Neural progenitor cell (in vitro differentiated cells): ENCODE measurements at regions not wholly inside any gene's neighbourhood (a gene's known extent, or its start where the extent isn't known, plus 50 kb on each side); places are given as distances from the start of the nearest gene placed in this dataset.
"Not testable (repeated sequence)": the region's sequence is repeated elsewhere in the genome, so short reads cannot be mapped to it uniquely, and the experiment has no call there.

ENCODE experiments used
- DNase-seq: peaks from one replicate; pipeline ENCODE4 v3.0.0-alpha.2; 2016; ENCODE audit warnings: low spot score
- H2AFZ ChIP-seq: fragments of 200-600 bp; sonication (generic); replicated peaks from 2 replicates; pipeline ENCODE4 v1.6.1; 2016; ENCODE audit warnings: antibody characterized with exemption
- H3F3A ChIP-seq: fragments of 200-600 bp; sonication (generic); 2 replicates; pipeline ENCODE4 v1.6.1; 2016; ENCODE audit warnings: antibody characterized with exemption, low read depth
- H3K27ac ChIP-seq: fragments of 200-600 bp; sonication (generic); 2 replicates; pipeline ENCODE4 v1.5.1; 2016; ENCODE audit warnings: mild to moderate bottlenecking
- H3K27me3 ChIP-seq: fragments of 200-600 bp; sonication (generic); 2 replicates; pipeline ENCODE4 v1.6.1; 2016; ENCODE audit warnings: mild to moderate bottlenecking, moderate library complexity
- H3K36me3 ChIP-seq: fragments of 200-600 bp; sonication (generic); 2 replicates; pipeline ENCODE4 v1.5.1; 2016
- H3K4me1 ChIP-seq: fragments of 200-600 bp; sonication (generic); 2 replicates; pipeline ENCODE4 v1.6.1; 2016; ENCODE audit warnings: mixed run types
- H3K4me2 ChIP-seq: fragments of 200-600 bp; sonication (generic); 2 replicates; pipeline ENCODE4 v1.6.1; 2016
- H3K4me3 ChIP-seq: fragments of 200-600 bp; sonication (generic); 2 replicates; pipeline ENCODE4 v1.5.1; 2016
- H3K79me2 ChIP-seq: fragments of 200-600 bp; sonication (generic); 2 replicates; pipeline ENCODE4 v1.6.1; 2016; ENCODE audit warnings: low read depth
- H3K9ac ChIP-seq: fragments of 200-600 bp; sonication (generic); 2 replicates; pipeline ENCODE4 v1.6.1; 2016
- H3K9me3 ChIP-seq: fragments of 200-600 bp; sonication (generic); 2 replicates; pipeline ENCODE4 v1.5.1; 2016; ENCODE audit warnings: low read depth
- H4K20me1 ChIP-seq: fragments of 200-600 bp; sonication (generic); 2 replicates; pipeline ENCODE4 v1.6.1; 2016; ENCODE audit warnings: low read depth
- H3K27ac Mint-ChIP-seq: 3 replicates; pipeline ENCODE4 v1.8.0; 2021; ENCODE audit warnings: mixed read lengths
- H3K27me3 Mint-ChIP-seq: 2 replicates; pipeline ENCODE4 v1.8.0; 2022; ENCODE audit warnings: low read depth, mild to moderate bottlenecking, inconsistent platforms, moderate library complexity, mixed read lengths; ENCODE audit not compliant: insufficient read depth
- H3K36me3 Mint-ChIP-seq: 3 replicates; pipeline ENCODE4 v1.8.0; 2021; ENCODE audit warnings: mixed read lengths
- H3K4me1 Mint-ChIP-seq: 3 replicates; pipeline ENCODE4 v1.8.0; 2021; ENCODE audit warnings: mixed read lengths
- H3K4me3 Mint-ChIP-seq: 3 replicates; pipeline ENCODE4 v1.8.0; 2021; ENCODE audit warnings: mild to moderate bottlenecking, moderate library complexity, mixed read lengths
- H3K9me3 Mint-ChIP-seq: 3 replicates; pipeline ENCODE4 v1.8.0; 2020; ENCODE audit warnings: mixed read lengths
- EZH2 ChIP-seq: fragments of 200-600 bp; sonication (generic); IDR thresholded peaks from 2 replicates; pipeline ENCODE4 v1.6.1; 2017; ENCODE audit warnings: antibody characterized with exemption, mild to moderate bottlenecking, moderate library complexity
- EZH2phosphoT487 ChIP-seq: fragments of 200-600 bp; sonication (generic); IDR thresholded peaks from 2 replicates; pipeline ENCODE4 v1.6.1; 2017; ENCODE audit warnings: antibody characterized with exemption
- TF ChIP-seq, protein P1 (sequence below): fragments of 200-600 bp; sonication (generic); IDR thresholded peaks from 2 replicates; pipeline ENCODE4 v1.5.1; 2017; ENCODE audit warnings: antibody characterized with exemption, mild to moderate bottlenecking

DNA sequence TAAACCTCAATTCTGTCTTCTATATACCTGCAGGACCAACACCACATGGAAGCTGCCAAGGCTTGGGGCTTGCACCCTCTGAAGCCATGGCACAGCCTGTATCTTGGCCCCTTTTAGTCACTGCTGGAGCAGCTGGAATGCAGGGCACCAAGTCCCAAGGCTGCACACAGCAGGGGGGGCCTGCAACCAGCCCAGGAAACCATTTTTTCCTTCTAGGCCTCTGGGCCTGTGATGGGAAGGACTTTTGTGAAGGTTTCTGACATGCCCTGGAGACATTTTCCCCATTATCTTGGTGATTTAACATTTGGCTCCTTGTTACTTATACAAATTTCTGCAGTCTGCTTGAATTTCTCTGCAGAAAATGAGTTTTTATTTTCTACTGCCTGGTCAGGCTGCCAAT, 123.2 kb upstream of the PCGF5 start:
- H3K4me2 ChIP-seq = no peak overlapping the region
- H3K27ac ChIP-seq = no peak overlapping the region
- no peaks in the 10 kb centered on the region for H4K20me1 ChIP-seq
- H3K4me3 Mint-ChIP-seq = no peak overlapping the region
- H2AFZ ChIP-seq = no peak overlapping the region
- H3K27me3 Mint-ChIP-seq = peaks cover 2% of the 10 kb centered on the region
- H3K36me3 Mint-ChIP-seq = peaks cover 6% of the 10 kb centered on the region
- TF ChIP-seq, protein P1, sequence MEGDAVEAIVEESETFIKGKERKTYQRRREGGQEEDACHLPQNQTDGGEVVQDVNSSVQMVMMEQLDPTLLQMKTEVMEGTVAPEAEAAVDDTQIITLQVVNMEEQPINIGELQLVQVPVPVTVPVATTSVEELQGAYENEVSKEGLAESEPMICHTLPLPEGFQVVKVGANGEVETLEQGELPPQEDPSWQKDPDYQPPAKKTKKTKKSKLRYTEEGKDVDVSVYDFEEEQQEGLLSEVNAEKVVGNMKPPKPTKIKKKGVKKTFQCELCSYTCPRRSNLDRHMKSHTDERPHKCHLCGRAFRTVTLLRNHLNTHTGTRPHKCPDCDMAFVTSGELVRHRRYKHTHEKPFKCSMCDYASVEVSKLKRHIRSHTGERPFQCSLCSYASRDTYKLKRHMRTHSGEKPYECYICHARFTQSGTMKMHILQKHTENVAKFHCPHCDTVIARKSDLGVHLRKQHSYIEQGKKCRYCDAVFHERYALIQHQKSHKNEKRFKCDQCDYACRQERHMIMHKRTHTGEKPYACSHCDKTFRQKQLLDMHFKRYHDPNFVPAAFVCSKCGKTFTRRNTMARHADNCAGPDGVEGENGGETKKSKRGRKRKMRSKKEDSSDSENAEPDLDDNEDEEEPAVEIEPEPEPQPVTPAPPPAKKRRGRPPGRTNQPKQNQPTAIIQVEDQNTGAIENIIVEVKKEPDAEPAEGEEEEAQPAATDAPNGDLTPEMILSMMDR = no peak
- TF ChIP-seq EZH2phosphoT487 (no peak), EZH2 (no peak)
- no peak overlapping the region for H3K9ac ChIP-seq
- peaks cover 40% of the 10 kb centered on the region for H3K9me3 Mint-ChIP-seq
- no peaks in the 10 kb centered on the region for H3K4me1 ChIP-seq
- H3F3A ChIP-seq = no peaks in the 10 kb centered on the region
- peaks cover 12% of the 10 kb centered on the region for H3K9me3 ChIP-seq
- no peak overlapping the region for H3K4me3 ChIP-seq
- no peak for DNase-seq
- H3K27me3 ChIP-seq = no peaks in the 10 kb centered on the region
- H3K79me2 ChIP-seq = no peaks in the 10 kb centered on the region
- H3K4me1 Mint-ChIP-seq = peaks cover under 1% of the 10 kb centered on the region
- no peaks in the 10 kb centered on the region for H3K36me3 ChIP-seq
- no peak overlapping the region for H3K27ac Mint-ChIP-seq

DNA sequence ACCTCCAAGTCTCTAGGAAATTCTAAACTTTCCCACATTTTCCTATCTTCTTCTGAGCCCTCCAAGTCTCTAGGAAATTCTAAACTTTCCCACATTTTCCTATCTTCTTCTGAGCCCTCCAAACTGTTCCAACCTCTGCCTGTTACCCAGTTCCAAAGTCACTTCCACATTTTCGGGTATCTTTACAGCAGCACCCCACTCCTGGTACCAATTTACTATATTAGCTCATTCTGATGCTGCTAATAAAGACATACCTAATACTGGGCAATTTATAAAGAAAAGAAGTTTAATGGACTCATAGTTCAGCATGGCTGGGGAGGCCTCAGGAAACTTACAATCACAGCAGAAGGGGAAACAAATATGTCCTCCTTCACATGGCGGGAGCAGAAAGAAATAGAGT, 122.4 kb upstream of the PCGF5 start:
- H3K9me3 Mint-ChIP-seq = peaks cover 39% of the 10 kb centered on the region
- H3F3A ChIP-seq, H3K36me3 ChIP-seq, DNase-seq, H3K4me3 ChIP-seq, H3K4me1 ChIP-seq, H3K27me3 ChIP-seq, H3K4me1 Mint-ChIP-seq, H3K27me3 Mint-ChIP-seq, H3K27ac ChIP-seq, H4K20me1 ChIP-seq, H3K4me2 ChIP-seq, H2AFZ ChIP-seq, H3K4me3 Mint-ChIP-seq, H3K36me3 Mint-ChIP-seq, H3K27ac Mint-ChIP-seq, H3K9ac ChIP-seq, H3K79me2 ChIP-seq: not testable (repeated sequence)
- H3K9me3 ChIP-seq = peaks cover 12% of the 10 kb centered on the region

DNA sequence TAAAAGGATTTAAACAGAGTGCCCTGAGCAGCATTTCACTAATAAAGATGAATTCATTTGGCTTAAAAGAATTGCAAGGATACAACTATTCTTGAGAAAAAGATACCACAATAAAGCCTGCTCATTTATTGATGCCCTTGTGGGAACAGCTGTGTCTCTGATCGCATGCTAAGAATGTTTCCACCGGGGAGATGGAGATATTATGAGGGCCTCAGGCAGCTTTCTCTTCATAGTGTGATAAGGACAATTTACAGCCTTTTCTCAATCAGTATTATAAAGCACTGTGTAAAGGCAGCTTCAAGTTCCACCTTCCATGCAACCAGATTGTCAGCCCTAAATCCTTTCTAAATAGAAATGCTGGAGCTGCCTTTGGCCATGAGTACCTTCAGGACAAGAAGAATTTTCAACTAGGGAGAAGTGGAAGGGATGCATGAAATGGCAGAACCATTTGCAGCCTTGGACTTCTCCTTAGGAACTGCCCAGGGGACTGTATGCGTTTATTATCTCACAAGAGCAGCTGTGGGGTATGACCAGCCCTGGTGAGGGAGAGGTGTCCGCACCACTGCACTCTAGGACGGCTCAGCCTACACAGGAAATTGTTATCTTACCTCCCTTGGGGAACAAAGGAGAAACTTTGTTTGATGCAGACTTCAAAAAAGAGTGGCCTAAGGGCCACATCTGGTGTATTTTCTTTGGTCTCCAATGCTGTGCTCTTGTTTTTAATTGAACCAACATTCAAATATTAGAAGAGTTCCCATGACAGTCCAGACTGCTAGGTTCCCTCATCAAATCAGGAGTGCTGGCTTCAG, 116.9 kb upstream of the PCGF5 start:
- TF ChIP-seq EZH2phosphoT487 (no peak), EZH2 (no peak)
- TF ChIP-seq, protein P1 = no peak
- Histone ChIP-seq H3K36me3 (no peaks in the 10 kb centered on the region), H3F3A (no peaks in the 10 kb centered on the region), H4K20me1 (no peaks in the 10 kb centered on the region), H3K79me2 (no peaks in the 10 kb centered on the region), H3K9ac (no peak overlapping the region), H3K9me3 (no peaks in the 10 kb centered on the region), H3K4me2 (no peak overlapping the region), H3K4me1 (peaks cover 4% of the 10 kb centered on the region), H3K27me3 (no peaks in the 10 kb centered on the region), H3K4me3 (no peak overlapping the region), H3K27ac (no peak overlapping the region), H2AFZ (no peak overlapping the region)
- peaks cover 2% of the 10 kb centered on the region for H3K36me3 Mint-ChIP-seq
- H3K4me1 Mint-ChIP-seq = peaks cover 29% of the 10 kb centered on the region
- peaks cover 24% of the 10 kb centered on the region for H3K9me3 Mint-ChIP-seq
- no peak for DNase-seq
- no peak overlapping the region for H3K27ac Mint-ChIP-seq
- no peak overlapping the region for H3K4me3 Mint-ChIP-seq
- H3K27me3 Mint-ChIP-seq = peaks cover 2% of the 10 kb centered on the region
